Naive B cell (primary cell): ENCODE measurements at regions not wholly inside any gene's neighbourhood (a gene's known extent, or its start where the extent isn't known, plus 50 kb on each side); places are given as distances from the start of the nearest gene placed in this dataset.

ENCODE experiments used
- ATAC-seq, 2 donors: fragments of 150-1000 bp; cut with Tn5 transposase; 2 replicates each; pipeline ENCODE4 v1.10.0; 2021; ENCODE audit warnings: low read depth in 2 of 2, mild to moderate bottlenecking in 2 of 2, moderate library complexity in 2 of 2
- DNase-seq: peaks from one replicate; pipeline ENCODE4 v3.0.0; 2022
- H3K27ac Mint-ChIP-seq, 6 donors: one replicate each; pipeline ENCODE4 v1.8.0; 2020 to 2022; ENCODE audit warnings: mild to moderate bottlenecking in 6 of 6, mixed read lengths in 6 of 6, moderate library complexity in 5 of 6, inconsistent platforms in 2 of 6
- H3K27me3 Mint-ChIP-seq, 3 donors: one replicate each; pipeline ENCODE4 v1.8.0; 2021 to 2022; ENCODE audit warnings: mixed read lengths in 3 of 3, mild to moderate bottlenecking in 1 of 3
- H3K36me3 Mint-ChIP-seq, 2 donors: one replicate each; pipeline ENCODE4 v1.8.0; 2020 to 2022; ENCODE audit warnings: mixed read lengths in 2 of 2, inconsistent platforms in 1 of 2, mild to moderate bottlenecking in 1 of 2
- H3K4me1 Mint-ChIP-seq, 3 donors: one replicate each; pipeline ENCODE4 v1.8.0; 2020 to 2022; ENCODE audit warnings: mixed read lengths in 3 of 3, inconsistent platforms in 1 of 3, mild to moderate bottlenecking in 1 of 3, moderate library complexity in 1 of 3
- H3K4me3 Mint-ChIP-seq, 8 donors: one replicate each; pipeline ENCODE4 v1.8.0; 2020 to 2022; ENCODE audit warnings: mild to moderate bottlenecking in 8 of 8, mixed read lengths in 8 of 8, moderate library complexity in 8 of 8, inconsistent platforms in 2 of 8
- H3K9me3 Mint-ChIP-seq, 7 donors: one replicate each; pipeline ENCODE4 v1.8.0; 2020 to 2022; ENCODE audit warnings: mixed read lengths in 7 of 7, mild to moderate bottlenecking in 5 of 7, inconsistent platforms in 2 of 7, moderate library complexity in 1 of 7

DNA sequence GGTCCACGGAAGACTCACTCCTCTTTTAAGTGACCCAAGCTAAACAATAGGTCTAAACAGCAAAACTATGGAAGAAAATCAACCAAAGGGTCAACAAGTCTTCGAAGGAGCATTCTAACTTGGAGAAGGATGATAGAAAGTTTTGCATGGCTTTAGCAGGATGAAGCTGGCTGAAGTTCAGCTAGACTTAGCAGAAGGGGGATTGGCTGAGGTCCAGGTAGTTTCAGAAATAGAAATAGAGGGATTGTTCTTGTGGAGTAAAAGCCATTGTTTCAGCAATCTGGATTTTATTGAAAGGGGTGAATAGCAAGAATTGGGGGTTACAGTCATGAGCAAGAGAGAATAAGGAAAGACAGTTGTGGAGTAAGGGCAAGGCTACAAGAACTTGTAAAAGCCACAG is 84.7 kb upstream of the TSPAN8 start:
- H3K27ac Mint-ChIP-seq, result no peak overlapping the region
- no peak overlapping the region for H3K4me3 Mint-ChIP-seq
- no peaks in the 10 kb centered on the region for H3K4me1 Mint-ChIP-seq
- peaks cover 0 to 3% (median 0%) of the 10 kb centered on the region in 3 donors for H3K27me3 Mint-ChIP-seq
- H3K36me3 Mint-ChIP-seq, result no peaks in the 10 kb centered on the region
- H3K9me3 Mint-ChIP-seq, result peaks cover 0 to 4% (median 2%) of the 10 kb centered on the region in 7 donors
- ATAC-seq (no peak), DNase-seq (no peak)

DNA sequence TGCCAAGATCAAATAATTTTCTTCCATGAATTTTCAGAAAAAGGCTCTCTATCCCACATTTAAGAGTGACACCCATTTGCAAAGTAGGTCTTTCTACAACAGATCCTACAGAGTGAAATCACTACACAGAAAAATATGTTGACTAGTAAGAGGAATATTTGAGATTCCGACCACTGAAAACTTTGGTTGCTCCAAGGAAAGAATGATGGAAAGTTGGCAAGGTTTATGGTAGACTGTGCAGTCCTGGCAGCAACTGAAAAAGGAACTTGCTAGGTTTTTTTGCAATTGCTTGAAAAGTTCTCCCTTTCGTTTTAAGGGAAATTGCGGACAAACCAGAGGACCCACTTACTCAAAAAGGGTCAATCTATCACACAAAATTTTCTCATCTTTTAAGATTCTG is 83.1 kb upstream of the TSPAN8 start:
- H3K9me3 Mint-ChIP-seq, result peaks cover 0 to 4% (median 0%) of the 10 kb centered on the region in 7 donors
- H3K4me3 Mint-ChIP-seq, result no peak overlapping the region
- H3K36me3 Mint-ChIP-seq, result no peaks in the 10 kb centered on the region
- DNase-seq, result no peak
- no peak for ATAC-seq
- H3K27ac Mint-ChIP-seq, result no peak overlapping the region
- H3K4me1 Mint-ChIP-seq, result no peaks in the 10 kb centered on the region
- H3K27me3 Mint-ChIP-seq, result peaks cover 0 to 3% (median 0%) of the 10 kb centered on the region in 3 donors

DNA sequence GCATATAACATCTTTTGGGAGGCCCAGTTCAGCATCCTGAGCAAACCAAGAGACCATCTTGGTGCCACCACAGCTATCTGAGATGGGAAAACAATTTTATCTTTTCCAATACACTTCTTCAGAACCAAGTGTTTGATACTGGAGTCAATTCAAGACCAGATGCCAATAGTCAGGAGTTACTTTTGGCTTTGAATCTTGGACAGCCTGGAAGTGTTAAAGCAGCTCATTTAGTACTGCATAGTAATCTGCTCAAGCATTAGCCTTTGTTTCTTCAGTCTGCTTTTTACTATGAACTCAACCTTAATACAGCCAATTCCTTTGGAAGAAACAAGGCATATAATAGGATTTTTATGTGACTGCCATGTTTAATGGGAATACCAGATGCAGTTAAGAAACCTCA is 81.9 kb upstream of the TSPAN8 start:
- Mint-ChIP-seq H3K4me1 (no peaks in the 10 kb centered on the region), H3K4me3 (no peak overlapping the region), H3K36me3 (no peaks in the 10 kb centered on the region), H3K9me3 (peaks cover 0 to 3% (median 0%) of the 10 kb centered on the region in 7 donors), H3K27me3 (peaks cover 0 to 3% (median 0%) of the 10 kb centered on the region in 3 donors), H3K27ac (no peak overlapping the region)
- ATAC-seq (no peak), DNase-seq (no peak)

DNA sequence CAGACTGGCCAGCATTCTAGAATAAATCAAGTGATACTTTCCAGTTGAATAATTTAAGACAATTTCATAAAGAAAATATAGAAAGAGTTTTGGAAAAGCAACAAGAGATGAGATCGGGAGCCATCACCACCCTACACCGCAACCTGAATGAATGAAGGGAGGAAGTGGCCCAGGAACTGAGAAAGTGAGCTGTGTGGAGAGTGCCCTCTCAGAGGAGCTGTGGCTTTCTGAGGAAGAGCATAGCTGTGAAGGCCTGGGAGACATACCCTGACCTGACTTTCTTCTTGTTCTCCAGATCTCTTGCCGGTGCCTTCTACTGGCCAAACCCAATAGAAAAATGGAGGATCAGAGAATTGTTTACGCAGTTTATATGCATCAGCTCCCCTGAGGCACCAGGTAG is 79.3 kb upstream of the TSPAN8 start:
- Mint-ChIP-seq H3K36me3 (no peaks in the 10 kb centered on the region), H3K27me3 (no peaks in the 10 kb centered on the region), H3K4me1 (no peaks in the 10 kb centered on the region), H3K4me3 (no peak overlapping the region), H3K9me3 (peaks cover 0 to 4% (median 0%) of the 10 kb centered on the region in 7 donors), H3K27ac (no peak overlapping the region)
- DNase-seq, result no peak
- no peak for ATAC-seq

DNA sequence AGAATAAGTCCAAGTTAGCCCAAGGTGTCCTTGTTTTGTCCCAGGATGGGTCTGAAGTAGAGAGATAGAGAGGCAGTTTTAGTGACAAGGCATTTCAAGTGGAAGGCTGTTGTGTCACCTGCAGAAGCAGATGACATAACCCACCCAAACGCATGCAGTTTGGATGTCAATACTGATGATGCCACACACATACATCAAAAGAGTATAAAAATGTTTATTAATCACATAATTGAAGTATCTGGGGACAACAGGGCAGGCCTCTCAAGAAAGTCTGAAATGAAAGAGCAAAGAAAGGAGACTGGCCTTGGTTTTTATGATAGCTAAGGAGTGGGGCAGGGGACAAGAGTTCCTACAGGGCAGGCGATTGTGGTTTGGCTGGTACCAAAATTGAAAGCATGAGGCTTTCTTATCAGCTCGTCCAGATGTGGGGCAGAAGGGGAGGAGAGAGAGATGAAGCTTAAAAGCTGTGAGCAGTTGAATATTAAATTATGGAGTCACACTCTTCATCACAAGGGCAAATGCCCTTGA is 78.4 kb upstream of the TSPAN8 start:
- Mint-ChIP-seq H3K27me3 (no peaks in the 10 kb centered on the region), H3K9me3 (peaks cover 0 to 4% (median 0%) of the 10 kb centered on the region in 7 donors), H3K36me3 (no peaks in the 10 kb centered on the region), H3K4me1 (no peaks in the 10 kb centered on the region), H3K27ac (no peak overlapping the region), H3K4me3 (no peak overlapping the region)
- DNase-seq, result no peak
- ATAC-seq, result no peak

DNA sequence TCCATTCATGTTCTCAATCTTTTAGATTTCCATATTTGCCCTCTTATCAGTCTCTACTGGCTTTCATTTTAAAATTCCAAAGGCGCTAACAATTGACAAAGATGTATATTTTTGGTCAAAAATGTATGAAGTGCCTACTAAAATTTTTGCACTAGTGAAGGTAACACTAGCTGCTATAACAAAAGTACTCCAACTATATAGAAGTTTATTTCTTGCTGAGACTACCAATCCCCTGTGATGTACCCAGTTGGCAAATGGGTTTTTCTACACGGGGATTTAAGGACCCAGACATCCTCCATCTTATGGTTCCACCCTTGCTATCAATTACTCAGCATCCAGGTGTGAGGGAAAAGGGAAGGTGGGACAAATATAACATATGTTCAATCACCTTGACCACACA is 75.3 kb upstream of the TSPAN8 start:
- no peak overlapping the region for H3K27ac Mint-ChIP-seq
- H3K9me3 Mint-ChIP-seq, result peaks cover 0 to 4% (median 1%) of the 10 kb centered on the region in 7 donors
- H3K4me3 Mint-ChIP-seq, result no peak overlapping the region
- DNase-seq (no peak), ATAC-seq (no peak)
- no peaks in the 10 kb centered on the region for H3K27me3 Mint-ChIP-seq
- H3K36me3 Mint-ChIP-seq, result no peaks in the 10 kb centered on the region
- H3K4me1 Mint-ChIP-seq, result no peaks in the 10 kb centered on the region

DNA sequence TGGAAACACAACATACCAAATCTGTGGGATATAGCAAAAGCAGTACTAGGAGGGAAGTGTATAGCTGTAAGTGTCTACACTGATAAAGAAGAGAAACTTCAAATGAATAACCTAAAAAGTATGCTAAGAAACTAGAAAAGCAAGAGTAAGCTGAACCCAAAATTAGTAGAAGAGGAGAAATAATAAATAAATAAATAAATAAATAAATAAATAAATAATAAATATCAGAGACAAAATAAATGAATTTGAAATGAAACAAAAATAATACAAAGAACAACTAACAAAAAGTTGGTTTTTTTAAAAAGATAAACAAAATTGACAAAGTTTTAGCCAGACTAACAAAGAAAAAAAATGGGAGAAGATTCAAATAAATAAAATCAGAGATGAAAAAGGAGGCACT is 72.7 kb upstream of the TSPAN8 start:
- Mint-ChIP-seq H3K9me3 (peaks cover 0 to 4% (median 1%) of the 10 kb centered on the region in 7 donors), H3K4me3 (no peak overlapping the region), H3K36me3 (no peaks in the 10 kb centered on the region), H3K4me1 (no peaks in the 10 kb centered on the region), H3K27ac (no peak overlapping the region), H3K27me3 (no peaks in the 10 kb centered on the region)
- ATAC-seq (no peak), DNase-seq (no peak)

DNA sequence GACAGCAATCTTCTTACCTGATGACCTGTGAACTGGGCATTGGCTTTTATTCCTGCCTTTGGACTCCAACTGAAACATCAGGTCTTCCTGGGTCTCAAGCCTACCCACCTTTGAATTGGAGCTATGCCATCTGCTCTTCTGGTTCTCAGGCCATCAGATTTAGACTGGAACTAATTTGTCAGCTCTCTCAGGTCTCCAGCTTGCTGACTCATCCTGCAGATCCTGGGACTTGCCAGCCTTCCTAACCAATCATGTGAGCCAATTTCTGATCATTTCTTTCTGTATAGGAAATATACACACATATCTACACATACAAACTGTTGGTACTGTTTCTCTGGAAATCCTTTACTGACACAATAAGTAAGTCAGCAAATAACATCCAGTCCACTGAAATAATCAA is 65.3 kb upstream of the TSPAN8 start:
- peaks cover 0 to 1% (median 0%) of the 10 kb centered on the region in 7 donors for H3K9me3 Mint-ChIP-seq
- H3K4me1 Mint-ChIP-seq, result no peaks in the 10 kb centered on the region
- ATAC-seq (no peak), DNase-seq (no peak)
- no peaks in the 10 kb centered on the region for H3K36me3 Mint-ChIP-seq
- H3K4me3 Mint-ChIP-seq, result no peak overlapping the region
- peaks cover 0 to 4% (median 0%) of the 10 kb centered on the region in 3 donors for H3K27me3 Mint-ChIP-seq
- H3K27ac Mint-ChIP-seq, result no peak overlapping the region

DNA sequence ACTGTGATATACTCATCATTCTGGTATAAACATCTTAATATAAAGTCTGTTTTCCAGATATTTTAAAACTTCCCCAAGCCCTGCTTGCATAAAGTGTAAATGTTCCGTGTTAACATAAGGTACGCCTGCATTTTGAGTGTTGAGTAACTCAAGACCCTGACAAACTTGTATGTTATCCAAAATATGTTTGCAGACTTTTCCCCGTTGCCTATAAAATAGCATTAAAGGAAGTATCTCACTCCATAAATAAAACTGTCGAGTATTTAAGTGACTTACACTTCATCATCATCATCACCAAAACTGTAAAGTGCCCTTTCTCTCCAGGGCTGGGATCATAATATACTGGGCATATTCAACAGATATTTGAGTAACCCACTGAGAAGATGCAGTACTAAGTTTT is 64.6 kb upstream of the TSPAN8 start:
- ATAC-seq, result no peak
- Mint-ChIP-seq H3K4me3 (no peak overlapping the region), H3K36me3 (no peaks in the 10 kb centered on the region), H3K4me1 (no peaks in the 10 kb centered on the region), H3K27ac (no peak overlapping the region), H3K27me3 (peaks cover 0 to 4% (median 0%) of the 10 kb centered on the region in 3 donors), H3K9me3 (no peaks in the 10 kb centered on the region)
- no peak for DNase-seq

DNA sequence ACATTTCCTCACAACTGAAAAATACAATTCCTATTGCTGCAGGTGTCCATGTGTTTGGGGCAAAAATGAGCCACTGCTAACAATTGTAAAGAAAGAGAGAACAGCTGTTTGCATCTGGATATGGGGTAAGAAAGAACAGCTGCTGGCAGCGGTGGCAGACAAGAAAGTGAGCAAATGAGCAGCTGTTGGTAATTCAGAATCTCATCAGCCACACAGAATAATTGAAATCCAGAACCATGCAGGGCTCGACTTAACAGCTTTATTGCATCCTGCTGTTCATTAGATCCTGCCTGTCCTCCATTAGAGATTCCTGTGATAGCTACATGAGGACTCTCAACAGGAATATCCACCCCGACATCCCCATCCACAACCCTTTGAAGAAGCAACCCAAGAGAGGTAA is 62.5 kb upstream of the TSPAN8 start:
- ATAC-seq, result no peak
- Mint-ChIP-seq H3K9me3 (no peaks in the 10 kb centered on the region), H3K4me1 (no peaks in the 10 kb centered on the region), H3K27ac (no peak overlapping the region), H3K27me3 (peaks cover 0 to 4% (median 0%) of the 10 kb centered on the region in 3 donors), H3K4me3 (no peak overlapping the region), H3K36me3 (no peaks in the 10 kb centered on the region)
- no peak for DNase-seq

DNA sequence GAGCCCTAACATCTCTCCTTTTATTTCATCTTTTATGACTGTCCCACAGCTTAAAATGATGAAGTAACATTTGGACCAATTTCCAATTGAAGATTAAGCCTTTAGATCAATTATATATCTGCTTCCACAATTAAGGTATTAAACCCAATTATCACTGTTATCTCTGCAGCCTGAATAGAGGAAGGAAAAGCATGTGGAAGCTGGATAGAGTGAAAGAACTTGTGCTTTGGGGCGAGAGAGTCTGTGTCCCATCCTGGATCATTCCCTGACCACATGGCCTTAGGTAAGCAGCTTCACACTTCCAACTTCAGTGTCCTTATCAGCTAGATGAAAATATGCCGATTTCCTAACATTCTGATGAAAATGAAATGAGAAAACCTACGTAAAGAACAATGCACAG is 61.4 kb upstream of the TSPAN8 start:
- H3K4me1 Mint-ChIP-seq, result no peaks in the 10 kb centered on the region
- H3K27ac Mint-ChIP-seq, result no peak overlapping the region
- peaks cover 0 to 4% (median 0%) of the 10 kb centered on the region in 3 donors for H3K27me3 Mint-ChIP-seq
- no peaks in the 10 kb centered on the region for H3K36me3 Mint-ChIP-seq
- no peak for DNase-seq
- H3K4me3 Mint-ChIP-seq, result no peak overlapping the region
- no peak for ATAC-seq
- H3K9me3 Mint-ChIP-seq, result no peaks in the 10 kb centered on the region

DNA sequence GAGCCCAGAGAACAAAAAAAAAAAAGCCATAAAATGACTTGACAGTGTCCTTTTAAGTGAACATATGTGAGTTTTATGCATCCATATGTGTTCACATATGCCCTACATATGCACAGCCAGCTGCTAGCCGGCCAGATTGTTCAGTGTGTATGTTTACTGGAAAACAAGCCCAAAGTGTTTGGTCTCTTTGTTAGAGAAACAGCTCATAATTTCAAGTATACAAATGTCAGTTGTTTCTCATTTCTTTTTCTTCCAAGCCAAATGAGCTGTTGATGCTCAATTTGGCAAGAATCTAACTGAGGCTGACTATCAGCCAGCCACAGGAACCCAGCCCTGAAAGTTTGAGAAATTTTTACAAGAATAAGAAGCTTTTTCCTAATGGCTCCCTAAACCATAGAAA is 60.8 kb upstream of the TSPAN8 start:
- Mint-ChIP-seq H3K9me3 (no peaks in the 10 kb centered on the region), H3K27me3 (peaks cover 0 to 4% (median 0%) of the 10 kb centered on the region in 3 donors), H3K4me3 (no peak overlapping the region), H3K27ac (no peak overlapping the region), H3K4me1 (no peaks in the 10 kb centered on the region), H3K36me3 (no peaks in the 10 kb centered on the region)
- ATAC-seq, result no peak
- DNase-seq, result no peak

DNA sequence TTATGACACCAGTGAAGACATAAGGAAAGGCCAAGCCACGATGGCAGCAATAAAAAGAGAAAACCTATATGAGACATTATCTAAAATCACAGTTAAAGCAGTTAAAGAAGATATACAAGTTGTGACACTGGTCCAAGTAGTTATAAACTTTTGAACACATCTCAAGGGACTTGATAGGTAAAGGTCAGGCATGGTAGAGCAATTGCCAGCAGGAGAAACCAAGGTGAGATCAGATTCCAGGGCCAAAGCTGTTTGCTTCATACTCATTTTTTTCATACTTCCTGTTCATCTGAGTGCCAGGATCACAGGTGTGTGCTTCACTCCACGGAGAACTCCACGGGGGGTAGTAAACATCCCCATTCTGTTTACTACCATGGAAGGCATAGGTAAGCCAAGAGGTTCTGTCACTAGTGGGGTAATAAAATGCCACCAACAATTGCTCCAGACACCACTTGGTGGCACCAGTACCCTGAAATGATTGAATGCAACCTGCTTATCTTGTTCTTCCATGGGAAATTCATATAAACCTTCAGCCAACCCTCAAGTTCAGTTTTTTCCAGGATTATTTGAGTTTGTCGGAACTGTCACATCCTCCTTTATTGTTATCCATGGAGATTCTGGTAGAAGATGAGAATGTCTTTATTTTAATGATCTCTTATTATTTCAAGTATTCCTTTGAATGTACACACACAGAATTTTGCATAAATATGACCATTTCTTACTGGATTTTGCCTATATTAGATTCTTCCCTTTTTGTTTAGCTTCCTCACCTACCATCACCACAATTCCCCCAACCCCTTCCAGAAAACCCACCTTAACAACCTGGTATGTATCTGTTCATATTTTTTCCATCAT is 59.2 kb upstream of the TSPAN8 start:
- DNase-seq (no peak), ATAC-seq (no peak)
- Mint-ChIP-seq H3K4me1 (no peaks in the 10 kb centered on the region), H3K4me3 (no peak overlapping the region), H3K9me3 (no peaks in the 10 kb centered on the region), H3K27me3 (peaks cover 0 to 4% (median 0%) of the 10 kb centered on the region in 3 donors), H3K36me3 (no peaks in the 10 kb centered on the region), H3K27ac (no peak overlapping the region)

DNA sequence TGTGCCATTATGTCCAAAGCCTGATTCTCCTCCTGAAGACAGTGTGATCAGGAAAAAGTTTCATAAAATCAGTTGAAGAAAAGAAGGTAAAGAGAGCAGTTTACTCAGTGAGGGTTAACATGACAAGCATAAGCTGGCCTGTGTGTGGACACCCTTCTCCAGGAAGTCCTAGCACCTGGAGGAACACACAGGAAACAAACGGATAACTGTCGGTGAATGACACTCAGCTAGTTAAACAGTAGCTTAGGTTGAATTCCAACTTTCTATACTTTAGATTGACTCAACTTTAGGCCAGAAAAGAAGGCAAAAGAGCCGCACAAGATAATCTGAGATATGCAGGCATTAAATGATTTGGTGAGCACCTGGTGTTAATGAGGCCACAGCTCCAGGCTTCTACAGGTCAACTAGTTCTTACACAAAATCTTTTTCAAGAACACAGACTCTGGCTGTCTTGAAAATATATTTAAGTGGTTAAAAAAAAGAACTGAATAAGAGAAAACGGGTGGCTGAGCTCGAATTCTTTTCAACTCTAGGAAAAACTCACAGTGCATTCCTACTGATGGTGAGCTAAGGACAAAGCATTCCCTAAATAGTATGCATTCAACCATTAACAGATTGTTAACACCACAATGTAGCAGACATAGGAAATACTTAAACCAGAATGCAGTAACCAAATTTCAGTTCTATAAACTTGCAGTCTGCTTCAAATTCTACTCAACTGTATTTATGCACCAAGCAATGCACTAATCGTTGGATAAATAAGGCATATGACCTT is 56.9 kb upstream of the TSPAN8 start:
- Mint-ChIP-seq H3K36me3 (no peaks in the 10 kb centered on the region), H3K27ac (no peak overlapping the region), H3K4me1 (no peaks in the 10 kb centered on the region), H3K27me3 (peaks cover 0 to 4% (median 0%) of the 10 kb centered on the region in 3 donors), H3K4me3 (no peak overlapping the region), H3K9me3 (no peaks in the 10 kb centered on the region)
- ATAC-seq (no peak), DNase-seq (no peak)
